HAP-1 (cell line): ENCODE measurements at regions not wholly inside any gene's neighbourhood (a gene's known extent, or its start where the extent isn't known, plus 50 kb on each side); places are given as distances from the start of the nearest gene placed in this dataset.
"Not testable (repeated sequence)": the region's sequence is repeated elsewhere in the genome, so short reads cannot be mapped to it uniquely, and the experiment has no call there.

Source experiments
- DNase-seq, 2 experiments: peaks; one replicate each; pipeline ENCODE4 v3.0.0-alpha.2; 2016 to 2020; ENCODE audit warnings: low spot score in 2 of 2
- H3K27me3 ChIP-seq: fragments of 250-450 bp; sonication (Bioruptor Pico); 2 replicates; pipeline ENCODE4 v1.5.1; 2020; ENCODE audit warnings: low read depth, mild to moderate bottlenecking, moderate library complexity
- H3K36me3 ChIP-seq: fragments of 250-450 bp; sonication (Bioruptor Pico); replicated peaks from 2 replicates; pipeline ENCODE4 v1.5.1; 2020; ENCODE audit warnings: mild to moderate bottlenecking
- H3K4me1 ChIP-seq: fragments of 250-450 bp; sonication (Bioruptor Pico); 2 replicates; pipeline ENCODE4 v1.5.1; 2020; ENCODE audit warnings: mild to moderate bottlenecking
- H3K4me3 ChIP-seq: fragments of 250-450 bp; sonication (Bioruptor Pico); 2 replicates; pipeline ENCODE4 v1.5.1; 2020; ENCODE audit warnings: mild to moderate bottlenecking, moderate library complexity
- H3K9me3 ChIP-seq: fragments of 250-450 bp; sonication (Bioruptor Pico); 2 replicates; pipeline ENCODE4 v1.5.1; 2020; ENCODE audit warnings: mild to moderate bottlenecking, moderate library complexity
- in situ Hi-C: fragments of 300-500 bp; cut with MboI; formaldehyde crosslinking; loops from 3 replicates; pipeline ENCODE4 v1.14.3; 2020; ENCODE audit warnings: low sequenced_read_pairs, inconsistent platforms, mixed read lengths

GRCh38 chr5:142235870-142236672, 88.8 kb downstream of the SPRY4 start:
- Histone ChIP-seq H3K36me3 (no peaks in the 10 kb centered on the region), H3K9me3 (no peaks in the 10 kb centered on the region), H3K4me1 (peaks cover 12% of the 10 kb centered on the region; the same call in 1 of the 2 replicates), H3K27me3 (no peaks in the 10 kb centered on the region), H3K4me3 (no peak overlapping the region)
- DNase-seq: no peak
- in situ Hi-C loops: no loop called here

GRCh38 chr5:142235050-142235797, 89.6 kb downstream of the SPRY4 start:
- Histone ChIP-seq H3K4me1 (peaks cover 12% of the 10 kb centered on the region; the same call in 1 of the 2 replicates), H3K9me3 (no peaks in the 10 kb centered on the region), H3K4me3 (no peak overlapping the region), H3K36me3 (no peaks in the 10 kb centered on the region), H3K27me3 (no peaks in the 10 kb centered on the region)
- in situ Hi-C loops: no loop called here
- DNase-seq: peak; percentile 13 to 62

GRCh38 chr5:142233083-142234032, 91.5 kb downstream of the SPRY4 start:
- in situ Hi-C loops: no loop called here
- Histone ChIP-seq H3K9me3 (no peaks in the 10 kb centered on the region), H3K4me3 (no peak overlapping the region), H3K4me1 (peaks cover 12% of the 10 kb centered on the region; the same call in 1 of the 2 replicates), H3K27me3 (no peaks in the 10 kb centered on the region), H3K36me3 (no peaks in the 10 kb centered on the region)
- DNase-seq: no peak

GRCh38 chr5:142230949-142231348, 93.9 kb downstream of the SPRY4 start:
- in situ Hi-C loops: not testable (repeated sequence)

GRCh38 chr5:142225141-142225540, 99.7 kb downstream of the SPRY4 start:
- H3K4me1 ChIP-seq: peaks cover 15% of the 10 kb centered on the region
- no peaks in the 10 kb centered on the region for H3K27me3 ChIP-seq
- no peak overlapping the region for H3K4me3 ChIP-seq
- H3K9me3 ChIP-seq: no peaks in the 10 kb centered on the region
- in situ Hi-C loops: no loop called here
- no peak for DNase-seq
- H3K36me3 ChIP-seq: no peaks in the 10 kb centered on the region

More at GRCh38 chr5:142230949-142231348, 93.9 kb downstream of the SPRY4 start:
- H3K9me3 ChIP-seq, H3K36me3 ChIP-seq, H3K4me3 ChIP-seq, H3K27me3 ChIP-seq, DNase-seq: not testable (repeated sequence)
- H3K4me1 ChIP-seq: peaks cover 12% of the 10 kb centered on the region; the same call in 1 of the 2 replicates

GRCh38 chr5:142222866-142223558, 101.8 kb downstream of the SPRY4 start:
- Histone ChIP-seq H3K36me3 (no peaks in the 10 kb centered on the region), H3K4me3 (no peak overlapping the region), H3K4me1 (peaks cover 15% of the 10 kb centered on the region), H3K9me3 (no peaks in the 10 kb centered on the region), H3K27me3 (no peaks in the 10 kb centered on the region)
- DNase-seq: no peak
- in situ Hi-C loops: no loop called here

- H3K27me3 ChIP-seq: no peaks in the 10 kb centered on the region
- in situ Hi-C loops: no loop called here
- H3K4me1 ChIP-seq: peaks cover 15% of the 10 kb centered on the region
- H3K9me3 ChIP-seq: no peaks in the 10 kb centered on the region
- DNase-seq: no peak
- no peak overlapping the region for H3K4me3 ChIP-seq
- H3K36me3 ChIP-seq: no peaks in the 10 kb centered on the region
Observed at GRCh38 chr5:142222225-142222865, 102.5 kb downstream of the SPRY4 start.

- Histone ChIP-seq H3K36me3 (no peaks in the 10 kb centered on the region), H3K4me3 (no peak overlapping the region), H3K4me1 (peaks cover 15% of the 10 kb centered on the region), H3K9me3 (no peaks in the 10 kb centered on the region), H3K27me3 (no peaks in the 10 kb centered on the region)
- peak; percentile 48 to 80 for DNase-seq
- in situ Hi-C loops: no loop called here
Observed at GRCh38 chr5:142221091-142221860, 103.5 kb downstream of the SPRY4 start.

GRCh38 chr5:142219146-142219545, 105.7 kb downstream of the SPRY4 start:
- no peaks in the 10 kb centered on the region for H3K36me3 ChIP-seq
- H3K4me3 ChIP-seq: no peak overlapping the region
- peaks cover 15% of the 10 kb centered on the region for H3K4me1 ChIP-seq
- in situ Hi-C loops: no loop called here
- DNase-seq: no peak
- H3K27me3 ChIP-seq: no peaks in the 10 kb centered on the region; the same call in 1 of the 2 replicates
- no peaks in the 10 kb centered on the region for H3K9me3 ChIP-seq

GRCh38 chr5:142216931-142217330, 107.9 kb downstream of the SPRY4 start:
- no peak for DNase-seq
- Histone ChIP-seq H3K27me3 (peaks cover 3% of the 10 kb centered on the region; the same call in 1 of the 2 replicates), H3K36me3 (no peaks in the 10 kb centered on the region), H3K4me3 (no peak overlapping the region), H3K9me3 (no peaks in the 10 kb centered on the region), H3K4me1 (peaks cover 13% of the 10 kb centered on the region)
- in situ Hi-C loops: no loop called here

- H3K27me3 ChIP-seq: peaks cover 3% of the 10 kb centered on the region; the same call in 1 of the 2 replicates
- no peaks in the 10 kb centered on the region for H3K36me3 ChIP-seq
- no peak overlapping the region for H3K4me3 ChIP-seq
- DNase-seq: no peak
- in situ Hi-C loops: no loop called here
- no peaks in the 10 kb centered on the region for H3K9me3 ChIP-seq
- H3K4me1 ChIP-seq: peaks cover 7% of the 10 kb centered on the region
Observed at GRCh38 chr5:142215915-142216681, 107.5 kb downstream of the NDFIP1 start.
